H1 (cell line): ENCODE measurements at regions not wholly inside any gene's neighbourhood (a gene's known extent, or its start where the extent isn't known, plus 50 kb on each side); places are given as distances from the start of the nearest gene placed in this dataset.

Source experiments
- CTCF ChIA-PET: fragments of 300-600 bp; sonication (Branson Sonifier 250); formaldehyde crosslinking; loops from one replicate; lab custom pipeline; 2021; ENCODE audit not compliant: partially characterized antibody; lab: Charles Lee
- POLR2A ChIA-PET: fragments of 300-600 bp; sonication (Branson Sonifier 250); formaldehyde crosslinking; loops from one replicate; lab custom pipeline; 2021; ENCODE audit warnings: inconsistent platforms; ENCODE audit not compliant: partially characterized antibody; lab: Charles Lee
- DNase-seq, 2 experiments: peaks; one replicate each; pipeline versions ENCODE4 v3.0.0 to v3.0.0-alpha.2; 2010 to 2022; ENCODE audit warnings: low spot score in 2 of 2, low read depth in 1 of 2, mixed read lengths in 1 of 2
- FAIRE-seq: peaks from 2 replicates; lab custom pipeline; 2011; peaks lifted over from hg19 to GRCh38; lab: Jason Lieb, UNC
- H2AFZ ChIP-seq: 2 replicates; pipeline ENCODE4 v1.8.1; 2012; ENCODE audit warnings: low read length, inconsistent platforms
- H2AK5ac ChIP-seq: 2 replicates; pipeline ENCODE4 v1.6.1; 2013; ENCODE audit warnings: low read depth, low read length
- H2BK120ac ChIP-seq: replicated peaks from 2 replicates; pipeline ENCODE3; 2013; ENCODE audit warnings: low read depth, low read length, inconsistent platforms
- H2BK12ac ChIP-seq: 2 replicates; pipeline ENCODE4 v1.6.1; 2013; ENCODE audit warnings: low read depth, low read length
- H2BK15ac ChIP-seq: 2 replicates; pipeline ENCODE4 v1.6.1; 2013; ENCODE audit warnings: low read length
- H2BK20ac ChIP-seq: 2 replicates; pipeline ENCODE4 v1.6.1; 2013; ENCODE audit warnings: low read length
- H2BK5ac ChIP-seq: 2 replicates; pipeline ENCODE4 v1.6.1; 2013; ENCODE audit warnings: low read depth, low read length
- H3K14ac ChIP-seq: 2 replicates; pipeline ENCODE4 v1.6.1; 2013; ENCODE audit warnings: inconsistent platforms; ENCODE audit not compliant: insufficient read length
- H3K18ac ChIP-seq: 2 replicates; pipeline ENCODE4 v1.6.1; 2013; ENCODE audit warnings: low read length; ENCODE audit errors: extremely low read depth
- H3K23ac ChIP-seq: 2 replicates; pipeline ENCODE4 v1.6.1; 2013; ENCODE audit warnings: inconsistent platforms; ENCODE audit not compliant: insufficient read length
- H3K23me2 ChIP-seq: 2 replicates; pipeline ENCODE4 v1.6.1; 2013; ENCODE audit warnings: low read depth, low read length
- H3K27ac ChIP-seq: 2 replicates; pipeline ENCODE4 v1.6.1; 2011; ENCODE audit warnings: low read depth, low read length, inconsistent platforms
- H3K27me3 ChIP-seq, 4 experiments: replicated peaks in 1 of 4; 1 replicate in 1 of 4; 2 replicates in 3 of 4; pipeline versions ENCODE4 v1.6.1 to v1.8.1; 2011 to 2013; ENCODE audit warnings: low read length in 3 of 4, mild to moderate bottlenecking in 3 of 4, inconsistent platforms in 2 of 4, mixed read lengths in 2 of 4, moderate library complexity in 1 of 4; ENCODE audit not compliant: control insufficient read depth in 3 of 4, insufficient read depth in 3 of 4; ENCODE audit errors: extremely low read depth in 1 of 4
- H3K36me3 ChIP-seq, 4 experiments: 2 replicates each; pipeline versions ENCODE4 v1.6.1 to v1.8.1; 2011 to 2013; ENCODE audit warnings: mild to moderate bottlenecking in 4 of 4, low read length in 3 of 4, moderate library complexity in 2 of 4, control low read depth in 1 of 4, inconsistent platforms in 1 of 4; ENCODE audit not compliant: insufficient read depth in 4 of 4, control insufficient read depth in 2 of 4
- H3K4ac ChIP-seq: replicated peaks from 2 replicates; pipeline ENCODE3; 2013; ENCODE audit warnings: low read length, low read depth, mixed read lengths, inconsistent platforms; ENCODE audit not compliant: insufficient read length
- H3K4me1 ChIP-seq, 4 experiments: replicated peaks in 1 of 4; 1 replicate in 1 of 4; 2 replicates in 3 of 4; pipeline versions ENCODE4 v1.6.1 to v1.8.1; 2011 to 2013; ENCODE audit warnings: low read length in 3 of 4, inconsistent platforms in 2 of 4, mixed read lengths in 1 of 4; ENCODE audit not compliant: insufficient read depth in 4 of 4, control insufficient read depth in 3 of 4
- H3K4me2 ChIP-seq, 2 experiments: 2 replicates each; pipeline versions ENCODE4 v1.6.1 to v1.8.1; 2011 to 2013; ENCODE audit warnings: low read depth in 2 of 2, low read length in 2 of 2, control low read depth in 1 of 2, inconsistent platforms in 1 of 2, mild to moderate bottlenecking in 1 of 2; ENCODE audit not compliant: insufficient read depth in 1 of 2
- H3K4me3 ChIP-seq, 4 experiments: fragments of 200-600, 300-600 bp in 1 of 4; sonication (generic), shearing (Covaris generic), sonication (Bioruptor Twin) in 1 of 4; 2 replicates each; pipeline versions ENCODE4 v1.5.1 to v1.8.1; 2011 to 2016; ENCODE audit warnings: low read length in 4 of 4, low read depth in 3 of 4, control low read depth in 2 of 4, inconsistent platforms in 2 of 4, mild to moderate bottlenecking in 2 of 4, mixed read lengths in 1 of 4, moderate library complexity in 1 of 4; ENCODE audit not compliant: insufficient read depth in 2 of 4; ENCODE audit errors: extremely low read depth in 1 of 4
- H3K56ac ChIP-seq: replicated peaks from 2 replicates; pipeline ENCODE3; 2013; ENCODE audit warnings: low read depth, mild to moderate bottlenecking, mixed read lengths, low read length, inconsistent platforms; ENCODE audit not compliant: insufficient read length
- H3K79me1 ChIP-seq: 2 replicates; pipeline ENCODE4 v1.6.1; 2013; ENCODE audit warnings: low read depth, low read length, control low read depth
- H3K79me2 ChIP-seq, 2 experiments: 2 replicates each; pipeline versions ENCODE4 v1.6.1 to v1.8.1; 2012 to 2013; ENCODE audit warnings: low read length in 2 of 2, mild to moderate bottlenecking in 2 of 2, inconsistent platforms in 1 of 2; ENCODE audit not compliant: insufficient read depth in 2 of 2, control insufficient read depth in 1 of 2
- H3K9ac ChIP-seq, 4 experiments: replicated peaks in 1 of 4; 1 replicate in 1 of 4; 2 replicates in 3 of 4; pipeline versions ENCODE4 v1.6.1 to v1.8.1; 2011 to 2013; ENCODE audit warnings: low read depth in 3 of 4, low read length in 3 of 4, control low read depth in 2 of 4, mild to moderate bottlenecking in 2 of 4, moderate library complexity in 2 of 4, inconsistent platforms in 1 of 4; ENCODE audit errors: extremely low read depth in 1 of 4
- H3K9me3 ChIP-seq, 2 experiments: 2 replicates each; pipeline versions ENCODE4 v1.6.1 to v1.8.1; 2012 to 2013; ENCODE audit warnings: mild to moderate bottlenecking in 2 of 2, moderate library complexity in 2 of 2, control low read depth in 1 of 2, inconsistent platforms in 1 of 2, low read depth in 1 of 2, low read length in 1 of 2, mixed read lengths in 1 of 2; ENCODE audit not compliant: insufficient read depth in 2 of 2
- H4K20me1 ChIP-seq, 2 experiments: replicated peaks in 1 of 2; 2 replicates each; pipeline versions ENCODE3 to v1.8.1; 2011 to 2013; ENCODE audit warnings: inconsistent platforms in 2 of 2, low read length in 2 of 2, mild to moderate bottlenecking in 1 of 2; ENCODE audit not compliant: insufficient read depth in 2 of 2, control insufficient read depth in 1 of 2
- H4K5ac ChIP-seq: 2 replicates; pipeline ENCODE4 v1.6.1; 2013; ENCODE audit warnings: low read length, low read depth, mixed read lengths, inconsistent platforms; ENCODE audit not compliant: insufficient read length
- H4K8ac ChIP-seq: 2 replicates; pipeline ENCODE4 v1.8.0; 2013; ENCODE audit warnings: mild to moderate bottlenecking, moderate library complexity, low read length, inconsistent platforms; ENCODE audit not compliant: insufficient read depth; ENCODE audit errors: extremely low read depth
- H4K91ac ChIP-seq: replicated peaks from 2 replicates; pipeline ENCODE3; 2013; ENCODE audit warnings: low read length, mixed read lengths, inconsistent platforms; ENCODE audit not compliant: insufficient read length
- BACH1 ChIP-seq: IDR thresholded peaks from 2 replicates; pipeline ENCODE4 v1.6.1; 2012; ENCODE audit warnings: low read length, improper control_type of control experiment
- E2F6 ChIP-seq: IDR thresholded peaks from 2 replicates; pipeline ENCODE4 v1.6.1; 2012; ENCODE audit warnings: inconsistent platforms
- WGBS, 2 experiments: shearing (Covaris generic) in 1 of 2; methylation state at CpG; one replicate each; pipeline versions ENCODE4 v1.1.6 to v1.1.7; 2013 to 2015; ENCODE audit warnings: low lambda C conversion rate in 2 of 2, mixed read lengths in 2 of 2, inconsistent platforms in 1 of 2, low coverage in 1 of 2, missing lambda C conversion rate in 1 of 2; ENCODE audit not compliant: insufficient replicate concordance in 2 of 2, insufficient coverage in 1 of 2, insufficient read length in 1 of 2; ENCODE audit errors: extremely low coverage in 1 of 2, missing lambda C conversion rate in 1 of 2; 5-methylcytosine and 5-hydroxymethylcytosine counted together

DNA sequence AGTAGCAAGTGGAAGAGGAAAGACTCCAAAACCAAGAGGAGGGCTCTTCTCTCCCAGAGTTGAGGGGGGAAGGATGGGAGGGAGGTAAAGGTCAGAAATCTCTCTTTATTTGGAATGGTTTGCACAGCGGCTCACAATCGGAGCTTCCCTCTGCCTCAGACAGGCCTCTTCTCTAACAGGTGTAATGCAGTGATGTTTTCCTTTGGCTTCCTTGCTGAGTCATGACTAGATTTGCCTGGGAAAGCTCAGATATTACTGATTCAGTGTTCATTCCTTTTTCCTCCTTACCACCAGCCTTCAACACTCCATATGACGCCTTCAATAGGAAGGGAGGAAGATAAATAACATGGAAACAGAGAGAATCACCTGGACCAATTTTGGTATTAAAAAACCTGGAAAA is 136.6 kb downstream of the RNF152 start:
- no peak overlapping the region for H3K4me3 ChIP-seq
- H3K4ac ChIP-seq, result no peak overlapping the region
- FAIRE-seq, result no peak
- H3K9me3 ChIP-seq, result no peaks in the 10 kb centered on the region
- no peak overlapping the region for H2BK5ac ChIP-seq
- H2BK120ac ChIP-seq, result no peak overlapping the region
- ChIA-PET POLR2A (no interaction called here), CTCF (interaction anchor here (1.0 to 2.8 kb wide), 6 partner anchors 12 to 175 kb away, joined by 3 to 9 read pairs (median 4); no protein-coding TSS in a partner anchor)
- no peaks in the 10 kb centered on the region for H3K4me1 ChIP-seq
- no peak overlapping the region for H3K18ac ChIP-seq
- no peak overlapping the region for H2AFZ ChIP-seq
- no peak overlapping the region for H3K27ac ChIP-seq
- no peak overlapping the region for H2AK5ac ChIP-seq
- no peaks in the 10 kb centered on the region for H4K20me1 ChIP-seq
- no peak for DNase-seq
- H3K36me3 ChIP-seq, result no peaks in the 10 kb centered on the region
- H3K4me2 ChIP-seq, result no peak overlapping the region
- H4K8ac ChIP-seq, result no peak overlapping the region
- H3K79me1 ChIP-seq, result no peaks in the 10 kb centered on the region
- H3K14ac ChIP-seq, result no peak overlapping the region
- no peaks in the 10 kb centered on the region for H3K27me3 ChIP-seq
- H3K9ac ChIP-seq, result no peak overlapping the region
- TF ChIP-seq E2F6 (no peak), BACH1 (peak; percentile 9; the same call in 1 of the 2 replicates)
- H2BK15ac ChIP-seq, result no peak overlapping the region
- no peaks in the 10 kb centered on the region for H3K79me2 ChIP-seq
- no peak overlapping the region for H4K91ac ChIP-seq
- H3K56ac ChIP-seq, result no peak overlapping the region
- H2BK12ac ChIP-seq, result no peak overlapping the region
- H2BK20ac ChIP-seq, result no peak overlapping the region
- no peak overlapping the region for H3K23ac ChIP-seq
- 96% methylated on average over 3 of the region's 3 CpGs; no CpG with 5 or more reads in 1 of the 2 experiments for WGBS, 2 experiments
- H4K5ac ChIP-seq, result no peak overlapping the region
- H3K23me2 ChIP-seq, result no peaks in the 10 kb centered on the region
